Stimulated activated naive CD8-positive, alpha-beta T cell treated with anti-CD3 and anti-CD28 coated beads, Interleukin-15, Interleukin-2, amounts not matched to agents 100 ng/mL and 50 ng/mL, for 24 hours (primary cell): ENCODE measurements at regions not wholly inside any gene's neighbourhood (a gene's known extent, or its start where the extent isn't known, plus 50 kb on each side); places are given as distances from the start of the nearest gene placed in this dataset.

Experiments used
- H3K27ac Mint-ChIP-seq: one replicate; pipeline ENCODE4 v1.8.0; 2021; ENCODE audit warnings: mild to moderate bottlenecking, mixed read lengths
- H3K27me3 Mint-ChIP-seq: one replicate; pipeline ENCODE4 v1.8.0; 2021; ENCODE audit warnings: mixed read lengths
- H3K36me3 Mint-ChIP-seq: one replicate; pipeline ENCODE4 v1.8.0; 2021; ENCODE audit warnings: low read depth, mixed read lengths
- H3K4me1 Mint-ChIP-seq: one replicate; pipeline ENCODE4 v1.8.0; 2021; ENCODE audit warnings: low read depth, mixed read lengths
- H3K4me3 Mint-ChIP-seq: one replicate; pipeline ENCODE4 v1.8.0; 2021; ENCODE audit warnings: mild to moderate bottlenecking, mixed read lengths
- H3K9me3 Mint-ChIP-seq: one replicate; pipeline ENCODE4 v1.8.0; 2021; ENCODE audit warnings: mixed read lengths

- Mint-ChIP-seq H3K9me3 (no peaks in the 10 kb centered on the region), H3K27me3 (peaks cover 6% of the 10 kb centered on the region), H3K4me3 (no peak overlapping the region), H3K4me1 (no peaks in the 10 kb centered on the region), H3K36me3 (no peaks in the 10 kb centered on the region), H3K27ac (no peak overlapping the region)
These were observed 101.9 kb downstream of the GAS2L3 start for GRCh38 chr12:100675432-100675831.

- Mint-ChIP-seq H3K27me3 (peaks cover 3% of the 10 kb centered on the region), H3K36me3 (no peaks in the 10 kb centered on the region), H3K9me3 (peaks cover 4% of the 10 kb centered on the region), H3K4me3 (no peak overlapping the region), H3K27ac (no peak overlapping the region), H3K4me1 (no peaks in the 10 kb centered on the region)
These were observed 107.6 kb downstream of the GAS2L3 start for GRCh38 chr12:100681074-100681473.

DNA sequence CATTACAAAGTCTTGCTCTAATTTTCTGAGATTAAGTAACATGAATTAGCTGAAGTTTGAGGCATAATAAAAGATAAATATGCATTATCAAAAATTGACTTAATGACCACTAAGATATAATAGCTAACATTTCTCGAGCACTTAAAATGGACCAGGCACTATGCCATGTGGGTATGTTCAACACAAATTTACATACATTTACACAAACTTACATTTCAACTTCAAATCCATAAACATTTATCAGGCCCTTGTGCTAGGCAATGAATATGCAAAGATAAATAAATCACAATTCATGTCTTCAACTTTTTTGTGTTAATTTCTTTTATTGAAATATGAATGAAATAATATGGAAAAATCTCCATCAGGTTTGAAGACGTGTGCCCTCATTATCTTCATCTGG is 108.7 kb downstream of the GAS2L3 start:
- Mint-ChIP-seq H3K4me3 (no peak overlapping the region), H3K27ac (no peak overlapping the region), H3K9me3 (peaks cover 8% of the 10 kb centered on the region), H3K27me3 (peaks cover 3% of the 10 kb centered on the region), H3K4me1 (no peaks in the 10 kb centered on the region), H3K36me3 (no peaks in the 10 kb centered on the region)

- peaks cover 2% of the 10 kb centered on the region for H3K27me3 Mint-ChIP-seq
- H3K4me3 Mint-ChIP-seq, result no peak overlapping the region
- no peaks in the 10 kb centered on the region for H3K36me3 Mint-ChIP-seq
- H3K9me3 Mint-ChIP-seq, result peaks cover 11% of the 10 kb centered on the region
- H3K27ac Mint-ChIP-seq, result no peak overlapping the region
- no peaks in the 10 kb centered on the region for H3K4me1 Mint-ChIP-seq
These were observed 106.9 kb upstream of the ANO4 start for GRCh38 chr12:100687686-100688085.

- Mint-ChIP-seq H3K36me3 (no peaks in the 10 kb centered on the region), H3K9me3 (peaks cover 11% of the 10 kb centered on the region), H3K27me3 (peaks cover 3% of the 10 kb centered on the region), H3K27ac (no peak overlapping the region), H3K4me1 (no peaks in the 10 kb centered on the region), H3K4me3 (no peak overlapping the region)
These were observed 106.1 kb upstream of the ANO4 start for GRCh38 chr12:100688451-100688864.

DNA sequence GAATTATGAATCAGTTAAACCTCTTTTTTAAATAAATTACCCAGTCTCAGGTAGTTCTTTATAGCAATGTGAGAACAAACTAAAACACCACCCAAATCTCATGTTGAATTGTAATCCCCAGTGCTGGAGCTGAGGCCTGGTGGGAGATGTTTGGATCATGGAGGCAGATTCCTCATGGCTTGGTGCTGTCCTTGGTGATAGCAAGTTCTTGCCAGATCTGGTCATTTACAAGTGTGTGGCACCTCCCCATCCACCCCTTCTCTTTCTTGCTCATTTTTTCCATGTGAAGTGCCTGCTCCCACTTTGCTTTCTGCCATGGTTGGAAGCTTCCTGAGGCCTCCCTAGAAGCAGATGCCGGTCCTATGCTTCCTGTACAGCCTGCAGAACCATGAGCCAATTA is 102.1 kb upstream of the ANO4 start:
- H3K27ac Mint-ChIP-seq, result no peak overlapping the region
- H3K9me3 Mint-ChIP-seq, result peaks cover 3% of the 10 kb centered on the region
- no peaks in the 10 kb centered on the region for H3K4me1 Mint-ChIP-seq
- no peaks in the 10 kb centered on the region for H3K36me3 Mint-ChIP-seq
- H3K27me3 Mint-ChIP-seq, result peaks cover 7% of the 10 kb centered on the region
- H3K4me3 Mint-ChIP-seq, result no peak overlapping the region

- Mint-ChIP-seq H3K9me3 (no peaks in the 10 kb centered on the region), H3K4me3 (no peak overlapping the region), H3K27ac (no peak overlapping the region), H3K27me3 (peaks cover 4% of the 10 kb centered on the region), H3K4me1 (no peaks in the 10 kb centered on the region), H3K36me3 (no peaks in the 10 kb centered on the region)
These were observed 96.1 kb upstream of the ANO4 start for GRCh38 chr12:100698518-100698917.

DNA sequence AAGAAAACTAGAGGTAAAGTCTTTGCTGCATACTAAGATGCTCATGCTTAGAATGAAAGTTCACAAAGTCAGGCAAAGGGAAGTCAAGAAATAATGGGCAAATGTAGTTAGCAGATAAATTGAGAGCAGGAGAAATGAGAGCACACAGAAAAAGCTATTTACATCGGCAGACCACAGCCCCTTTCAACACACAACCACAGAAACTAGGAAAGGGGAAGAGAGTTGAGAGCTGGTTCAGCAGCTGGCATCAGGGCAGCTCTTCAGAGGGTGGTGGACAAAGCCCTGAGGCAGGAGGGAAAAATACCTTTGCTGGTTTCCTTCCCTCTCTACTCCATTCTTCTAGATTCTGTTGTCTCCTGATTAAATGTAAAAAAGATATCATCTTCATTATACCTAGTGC is 95.4 kb upstream of the ANO4 start:
- no peaks in the 10 kb centered on the region for H3K36me3 Mint-ChIP-seq

DNA sequence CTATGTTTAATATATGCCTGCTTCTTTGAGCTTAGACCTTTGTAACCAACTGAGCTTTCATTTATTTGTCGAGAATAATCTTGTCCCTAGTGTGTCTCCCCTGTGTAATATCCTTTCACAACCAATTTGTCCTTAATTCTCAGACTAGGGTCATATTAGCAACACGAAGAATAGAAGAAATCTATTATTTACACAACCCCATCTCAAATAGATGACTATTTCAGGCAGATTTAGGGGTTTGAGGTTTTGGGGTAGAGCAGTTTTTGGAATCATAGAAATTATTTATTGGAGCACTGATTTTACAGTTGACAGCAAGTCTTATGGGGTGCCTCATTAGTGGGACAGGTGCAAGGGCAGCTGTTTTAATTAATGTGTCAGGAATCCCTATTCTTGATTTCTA is 91.2 kb upstream of the ANO4 start:
- Mint-ChIP-seq H3K27ac (no peak overlapping the region), H3K4me3 (no peak overlapping the region), H3K9me3 (no peaks in the 10 kb centered on the region), H3K4me1 (no peaks in the 10 kb centered on the region), H3K36me3 (no peaks in the 10 kb centered on the region), H3K27me3 (peaks cover 3% of the 10 kb centered on the region)

More for the DNA sequence above, 95.4 kb upstream of the ANO4 start:
- Mint-ChIP-seq H3K9me3 (no peaks in the 10 kb centered on the region), H3K4me3 (no peak overlapping the region), H3K27ac (no peak overlapping the region), H3K4me1 (no peaks in the 10 kb centered on the region), H3K27me3 (no peaks in the 10 kb centered on the region)

DNA sequence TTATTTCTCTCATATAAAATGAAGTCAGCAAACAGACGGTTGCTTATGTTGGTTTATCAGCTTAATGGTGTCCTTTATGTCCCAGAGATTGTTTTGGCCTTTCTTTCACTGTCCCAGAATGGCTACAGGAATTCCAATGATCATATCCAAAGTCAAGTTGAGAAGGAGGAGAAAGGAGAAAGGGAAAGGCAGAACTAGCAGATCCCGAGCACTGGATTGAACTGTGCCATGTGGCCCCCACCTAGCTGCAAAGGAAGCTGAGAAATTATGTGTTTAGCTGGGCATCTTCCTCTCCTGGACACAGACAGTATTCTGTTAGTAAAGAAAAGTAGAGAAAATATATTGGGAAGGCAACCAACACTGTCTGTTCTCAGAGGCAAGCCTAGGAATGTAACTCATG is 90.7 kb upstream of the ANO4 start:
- no peaks in the 10 kb centered on the region for H3K4me1 Mint-ChIP-seq
- no peaks in the 10 kb centered on the region for H3K36me3 Mint-ChIP-seq
- peaks cover 3% of the 10 kb centered on the region for H3K27me3 Mint-ChIP-seq
- no peaks in the 10 kb centered on the region for H3K9me3 Mint-ChIP-seq
- H3K4me3 Mint-ChIP-seq, result no peak overlapping the region
- H3K27ac Mint-ChIP-seq, result no peak overlapping the region

GRCh38 chr12:100706033-100706432 is 88.5 kb upstream of the ANO4 start:
- H3K9me3 Mint-ChIP-seq, result no peaks in the 10 kb centered on the region
- H3K27me3 Mint-ChIP-seq, result peaks cover 7% of the 10 kb centered on the region
- no peaks in the 10 kb centered on the region for H3K4me1 Mint-ChIP-seq
- no peak overlapping the region for H3K4me3 Mint-ChIP-seq
- H3K36me3 Mint-ChIP-seq, result no peaks in the 10 kb centered on the region
- no peak overlapping the region for H3K27ac Mint-ChIP-seq

DNA sequence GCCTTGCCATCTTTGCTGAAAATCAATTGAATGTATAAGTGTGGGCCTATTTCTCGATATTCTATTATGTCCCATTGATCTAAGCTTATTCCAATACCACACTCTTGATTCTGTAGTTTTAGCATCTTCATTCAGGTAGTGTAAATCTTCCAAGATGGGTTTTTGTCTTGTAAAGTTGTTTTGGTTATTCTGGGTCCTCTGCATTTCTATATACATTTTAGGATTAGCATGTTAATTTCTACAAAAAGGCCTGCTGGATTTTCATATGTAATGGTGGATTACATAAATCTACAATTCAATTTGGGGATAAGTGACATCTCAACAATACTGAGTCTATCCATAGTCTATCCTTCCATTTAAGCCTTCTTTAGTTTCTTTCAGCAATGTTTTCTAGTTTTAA is 86.0 kb upstream of the ANO4 start:
- H3K27me3 Mint-ChIP-seq, result peaks cover 12% of the 10 kb centered on the region
- H3K27ac Mint-ChIP-seq, result no peak overlapping the region
- no peaks in the 10 kb centered on the region for H3K9me3 Mint-ChIP-seq
- no peaks in the 10 kb centered on the region for H3K36me3 Mint-ChIP-seq
- no peak overlapping the region for H3K4me3 Mint-ChIP-seq
- no peaks in the 10 kb centered on the region for H3K4me1 Mint-ChIP-seq

DNA sequence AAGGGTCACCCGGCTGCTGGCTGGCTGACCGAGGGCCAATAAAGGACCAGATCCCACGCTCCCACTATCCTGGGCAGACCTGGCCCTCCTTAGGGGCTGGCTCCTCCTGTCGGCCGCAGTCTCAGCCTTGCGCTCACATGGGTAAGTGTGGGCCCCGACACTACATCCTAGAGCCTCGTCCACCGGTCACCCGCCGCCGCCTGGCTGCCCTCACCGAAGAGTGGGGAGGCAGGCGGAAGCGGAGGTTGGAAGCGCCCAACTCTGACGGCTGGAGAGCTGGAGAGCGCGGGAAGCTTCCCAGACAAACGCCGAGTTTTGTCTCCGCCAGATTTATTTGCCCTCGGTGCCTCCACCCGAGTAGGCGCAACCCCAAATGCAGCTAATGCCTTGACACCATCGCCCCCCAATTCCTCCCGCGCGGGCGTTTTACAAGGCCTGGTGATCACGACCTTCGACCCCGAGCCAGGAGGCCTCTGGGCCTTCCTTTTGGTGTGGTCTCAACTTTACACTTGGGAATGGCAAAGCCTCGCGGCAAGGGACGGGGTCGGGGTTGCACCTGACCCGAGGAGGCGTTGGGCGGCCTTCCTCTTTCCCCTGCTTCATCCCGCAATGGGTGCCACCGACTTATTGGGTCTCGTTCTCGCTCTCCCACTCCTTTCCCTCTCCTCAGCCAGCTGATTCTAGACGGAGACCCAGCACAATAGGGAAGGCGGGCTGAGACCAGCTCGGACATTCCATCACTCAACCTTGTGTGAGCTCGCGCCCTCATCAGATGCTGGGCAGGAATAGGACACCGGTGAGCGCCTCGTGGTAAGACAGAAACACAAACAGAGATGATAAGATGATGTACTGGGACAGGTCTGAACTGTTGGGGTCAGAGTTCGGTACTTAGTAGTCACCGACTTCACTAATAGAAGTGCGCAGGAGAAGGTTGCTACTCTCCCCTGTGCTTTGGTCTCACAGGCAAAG is 78.3 kb upstream of the ANO4 start:
- H3K27ac Mint-ChIP-seq, result no peak overlapping the region
- no peak overlapping the region for H3K4me3 Mint-ChIP-seq
- peaks cover 55% of the 10 kb centered on the region for H3K27me3 Mint-ChIP-seq
- H3K36me3 Mint-ChIP-seq, result no peaks in the 10 kb centered on the region
- H3K4me1 Mint-ChIP-seq, result no peaks in the 10 kb centered on the region
- no peaks in the 10 kb centered on the region for H3K9me3 Mint-ChIP-seq

GRCh38 chr12:100716945-100717732 is 77.4 kb upstream of the ANO4 start:
- Mint-ChIP-seq H3K27ac (no peak overlapping the region), H3K27me3 (peaks cover 59% of the 10 kb centered on the region), H3K4me3 (no peak overlapping the region)

DNA sequence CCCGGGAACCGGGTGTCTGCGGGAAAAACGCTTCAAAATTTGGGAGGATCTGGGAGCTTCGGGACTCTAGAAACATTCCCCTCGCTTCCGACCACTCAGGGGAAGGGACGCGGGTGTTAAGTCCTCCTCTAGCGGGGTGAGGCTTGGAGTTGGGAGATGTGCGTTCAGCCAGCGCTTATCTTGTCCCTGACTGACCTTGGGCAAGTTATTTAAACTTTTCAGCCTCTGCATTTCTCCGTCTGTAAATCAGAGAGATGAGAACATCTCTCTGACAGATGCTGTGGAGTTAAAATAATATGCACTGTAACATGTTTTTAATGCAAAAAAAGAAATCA is 76.9 kb upstream of the ANO4 start:
- no peaks in the 10 kb centered on the region for H3K36me3 Mint-ChIP-seq
- no peaks in the 10 kb centered on the region for H3K9me3 Mint-ChIP-seq
- H3K27me3 Mint-ChIP-seq, result peaks cover 60% of the 10 kb centered on the region
- H3K4me1 Mint-ChIP-seq, result no peaks in the 10 kb centered on the region
- H3K4me3 Mint-ChIP-seq, result no peak overlapping the region
- H3K27ac Mint-ChIP-seq, result no peak overlapping the region

More at GRCh38 chr12:100716945-100717732, 77.4 kb upstream of the ANO4 start:
- H3K9me3 Mint-ChIP-seq, result no peaks in the 10 kb centered on the region
- no peaks in the 10 kb centered on the region for H3K36me3 Mint-ChIP-seq
- H3K4me1 Mint-ChIP-seq, result no peaks in the 10 kb centered on the region
